GM10266 (cell line): ENCODE measurements at regions not wholly inside any gene's neighbourhood (a gene's known extent, or its start where the extent isn't known, plus 50 kb on each side); places are given as distances from the start of the nearest gene placed in this dataset.

Experiments
- DNase-seq: peaks from one replicate; pipeline ENCODE4 v3.0.0; 2012; ENCODE audit errors: extremely low spot score
- TF ChIP-seq, protein P1 (sequence below): IDR thresholded peaks from 2 replicates; pipeline ENCODE4 v1.5.1; 2012; ENCODE audit warnings: mild to moderate bottlenecking, low read depth; ENCODE audit not compliant: control insufficient read depth, insufficient read depth; ENCODE audit errors: missing control alignments

DNA sequence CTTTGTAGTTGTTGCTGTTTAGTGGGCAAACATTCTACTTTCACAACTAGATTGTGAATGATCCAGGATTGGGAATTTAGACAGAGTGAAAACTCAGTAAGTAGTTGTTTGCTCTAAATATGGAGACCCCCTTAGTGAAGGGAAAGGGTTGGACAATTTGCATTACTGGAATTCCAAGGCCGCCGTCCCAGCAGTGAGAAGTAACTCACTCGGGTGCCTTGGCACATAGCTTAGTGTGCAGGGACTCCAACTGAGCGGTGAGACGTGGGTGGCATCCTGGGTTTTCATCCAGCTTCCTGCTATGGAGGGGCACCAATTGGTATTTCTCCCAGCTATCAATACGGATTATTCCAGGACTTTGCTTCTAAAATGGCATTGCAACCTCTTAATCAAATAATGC is 69.7 kb upstream of the FCN1 start:
- no peak for DNase-seq
- TF ChIP-seq, protein P1, sequence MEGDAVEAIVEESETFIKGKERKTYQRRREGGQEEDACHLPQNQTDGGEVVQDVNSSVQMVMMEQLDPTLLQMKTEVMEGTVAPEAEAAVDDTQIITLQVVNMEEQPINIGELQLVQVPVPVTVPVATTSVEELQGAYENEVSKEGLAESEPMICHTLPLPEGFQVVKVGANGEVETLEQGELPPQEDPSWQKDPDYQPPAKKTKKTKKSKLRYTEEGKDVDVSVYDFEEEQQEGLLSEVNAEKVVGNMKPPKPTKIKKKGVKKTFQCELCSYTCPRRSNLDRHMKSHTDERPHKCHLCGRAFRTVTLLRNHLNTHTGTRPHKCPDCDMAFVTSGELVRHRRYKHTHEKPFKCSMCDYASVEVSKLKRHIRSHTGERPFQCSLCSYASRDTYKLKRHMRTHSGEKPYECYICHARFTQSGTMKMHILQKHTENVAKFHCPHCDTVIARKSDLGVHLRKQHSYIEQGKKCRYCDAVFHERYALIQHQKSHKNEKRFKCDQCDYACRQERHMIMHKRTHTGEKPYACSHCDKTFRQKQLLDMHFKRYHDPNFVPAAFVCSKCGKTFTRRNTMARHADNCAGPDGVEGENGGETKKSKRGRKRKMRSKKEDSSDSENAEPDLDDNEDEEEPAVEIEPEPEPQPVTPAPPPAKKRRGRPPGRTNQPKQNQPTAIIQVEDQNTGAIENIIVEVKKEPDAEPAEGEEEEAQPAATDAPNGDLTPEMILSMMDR, result no peak

DNA sequence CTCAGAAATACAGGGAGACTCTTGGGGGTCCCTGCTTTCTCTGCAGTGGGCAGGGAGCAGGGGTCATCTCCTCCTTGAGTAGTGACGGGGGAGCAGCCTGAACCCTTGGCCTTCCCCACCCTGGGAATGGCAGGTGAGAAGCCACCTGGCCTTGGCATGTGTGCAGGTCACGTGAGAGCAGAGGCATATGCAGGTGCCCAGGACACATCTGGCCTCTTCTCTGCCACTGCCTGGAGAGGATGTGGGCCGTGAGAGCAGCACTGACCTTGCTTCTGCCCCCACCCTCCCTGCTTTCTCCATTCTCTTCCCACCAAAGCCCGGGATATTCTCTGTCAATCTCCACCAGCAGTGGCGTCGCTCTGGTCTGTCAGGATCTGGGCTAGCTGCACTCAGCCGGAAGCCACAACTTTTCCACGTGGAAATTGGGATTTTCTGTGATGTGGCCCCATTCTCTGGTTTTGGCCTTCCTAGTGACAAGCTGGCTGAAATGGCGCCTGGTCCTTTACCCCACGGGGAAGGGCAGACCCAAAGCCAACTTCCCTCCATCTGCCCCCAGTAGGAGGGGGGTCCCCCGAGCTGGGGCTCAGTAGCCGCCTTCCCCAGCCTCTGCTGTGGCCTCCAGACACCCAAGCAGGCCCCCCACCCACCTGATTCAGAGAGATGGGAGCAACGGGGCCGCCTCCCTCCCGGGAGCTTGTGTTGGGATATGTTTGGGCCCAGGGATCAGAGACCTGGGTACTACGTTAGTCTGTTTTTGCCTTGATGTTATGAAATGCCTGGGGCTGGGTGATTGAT is 70.4 kb upstream of the FCN1 start:
- no peak for DNase-seq
- TF ChIP-seq, protein P1, result no peak

DNA sequence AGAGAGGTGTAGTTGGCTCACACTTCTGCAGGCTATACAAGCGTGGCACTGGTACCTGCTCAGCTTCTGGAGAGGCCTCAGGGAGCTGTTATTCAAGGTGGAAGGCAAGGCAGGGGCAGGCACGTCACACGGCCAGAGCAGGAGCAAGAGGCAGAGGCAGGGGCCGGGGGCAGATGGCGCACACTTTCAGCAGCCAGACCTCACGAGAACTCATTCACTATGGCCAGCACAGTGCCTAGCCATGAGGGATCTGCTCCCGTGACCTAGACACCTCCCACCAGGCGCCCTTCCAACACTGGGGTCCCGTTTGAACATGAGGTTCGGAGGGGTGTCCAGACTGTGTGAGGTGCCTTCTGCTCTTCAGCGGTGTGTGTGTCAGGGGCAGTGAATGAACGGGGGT is 71.0 kb upstream of the FCN1 start:
- no peak for DNase-seq
- TF ChIP-seq, protein P1, result no peak

DNA sequence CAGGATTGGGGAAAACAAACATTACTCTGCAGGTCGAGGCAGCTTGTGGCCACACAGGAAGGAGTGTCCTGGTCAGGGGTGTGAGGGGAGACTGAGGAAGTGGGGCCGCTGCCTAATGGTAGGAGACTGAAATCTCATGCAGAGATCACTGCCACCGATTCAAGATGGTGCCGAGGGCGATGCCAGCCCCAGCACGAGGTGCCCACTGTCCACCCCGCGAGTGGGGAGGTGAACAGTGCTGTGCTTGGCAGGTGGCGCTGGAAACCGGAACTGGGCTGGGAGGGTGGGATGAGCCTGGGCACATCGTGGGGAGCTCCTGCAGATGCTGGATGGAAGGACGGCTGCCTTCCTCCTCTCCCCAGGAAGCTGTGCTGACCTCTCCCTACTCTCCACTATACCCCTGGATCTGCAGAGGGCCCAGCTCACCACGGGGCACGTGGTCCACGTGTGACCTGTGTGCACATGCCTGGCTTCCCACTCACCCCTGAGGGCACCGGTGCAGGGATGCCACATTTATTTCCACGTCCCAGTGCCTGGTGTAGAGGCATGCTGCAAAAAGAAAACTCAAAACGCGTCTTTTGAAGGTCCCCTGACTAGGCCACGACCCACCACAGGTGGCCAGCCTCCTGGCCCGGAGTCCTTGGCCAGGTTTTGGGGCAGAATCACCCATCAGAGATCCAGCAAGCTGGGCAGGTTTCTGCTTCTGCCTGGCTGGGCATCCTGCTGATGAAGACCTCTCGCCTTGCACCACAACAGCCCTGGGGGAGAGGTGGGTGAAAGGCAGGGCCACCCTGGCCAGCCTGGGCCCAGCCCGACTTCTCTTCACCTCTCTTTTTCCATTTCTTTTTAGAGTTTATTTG is 71.7 kb upstream of the FCN1 start:
- TF ChIP-seq, protein P1, result no peak

DNA sequence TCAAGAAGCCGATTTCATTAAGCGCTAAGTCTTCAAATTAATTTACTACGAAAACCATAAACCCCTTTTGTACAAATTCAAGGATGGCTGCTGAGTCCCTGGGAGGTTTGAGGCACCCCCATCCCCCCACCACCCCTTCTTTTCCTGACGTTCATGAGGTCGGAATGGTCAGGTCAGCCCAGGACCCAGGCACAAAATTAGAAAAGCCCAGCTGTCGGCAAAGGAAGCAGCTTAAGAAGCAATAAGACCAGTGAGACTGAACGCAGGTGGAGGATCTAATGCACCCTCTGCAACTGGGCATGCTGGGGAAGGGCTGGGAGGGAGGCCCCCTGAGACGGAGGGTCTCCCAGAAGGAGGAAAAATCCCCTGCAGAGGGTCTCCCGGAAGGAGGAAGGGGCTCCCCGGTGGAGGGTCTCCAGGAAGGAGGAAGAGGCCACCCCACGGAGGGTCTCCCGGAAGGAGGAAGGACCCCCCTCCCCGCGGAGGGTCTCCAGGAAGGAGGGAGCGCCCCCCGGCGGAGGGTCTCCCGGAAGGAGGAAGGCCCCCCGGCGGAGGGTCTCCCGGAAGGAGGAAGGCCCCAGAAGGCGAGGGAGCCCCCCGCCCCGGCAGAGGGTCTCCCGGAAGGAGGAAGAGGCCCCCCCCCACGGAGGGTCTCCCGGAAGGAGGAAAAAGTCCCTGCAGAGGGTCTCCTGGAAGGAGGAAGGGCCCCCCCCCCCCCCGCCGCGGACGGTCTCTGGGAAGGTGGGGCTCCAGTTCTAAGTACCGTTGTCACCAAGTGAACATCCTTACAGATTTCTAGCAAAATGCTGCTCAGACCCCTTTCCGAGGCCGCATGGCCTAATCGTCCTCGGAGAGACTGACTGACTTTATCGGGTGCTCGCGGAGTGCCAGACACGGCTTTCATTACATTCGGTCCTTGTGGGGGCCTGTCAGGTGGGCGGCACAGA is 74.4 kb upstream of the FCN1 start:
- TF ChIP-seq, protein P1, result no peak
- DNase-seq, result no peak

More for the DNA sequence above, 71.7 kb upstream of the FCN1 start:
- no peak for DNase-seq

DNA sequence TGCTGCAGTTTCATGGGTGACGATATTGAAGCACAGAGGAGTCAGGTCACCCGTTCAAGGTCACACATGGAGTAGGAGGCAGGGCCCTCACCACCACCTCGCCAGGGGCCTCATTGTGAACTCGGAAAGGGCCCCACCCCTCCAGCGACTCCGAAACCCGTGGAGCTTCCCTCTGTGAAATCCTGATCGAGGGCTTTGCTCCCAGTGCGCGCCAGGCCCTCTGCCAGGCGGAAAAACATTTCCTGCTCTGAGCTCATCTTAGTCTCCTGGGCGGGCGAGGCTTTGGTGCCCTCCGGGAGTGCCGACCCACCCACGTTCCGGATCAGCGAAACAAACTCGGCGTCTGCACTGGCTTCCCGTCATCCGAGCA is 75.0 kb upstream of the FCN1 start:
- TF ChIP-seq, protein P1, result no peak
- no peak for DNase-seq
